ENCODE measurements at regions not wholly inside any gene's neighbourhood (a gene's known extent, or its start where the extent isn't known, plus 50 kb on each side); places are given as distances from the start of the nearest gene placed in this dataset.
"Not testable (repeated sequence)": the region's sequence is repeated elsewhere in the genome, so short reads cannot be mapped to it uniquely, and the experiment has no call there.

- TF ChIP-seq CTCF (conservative IDR thresholded peaks at IDR 0.05; ENCODE audit: control insufficient read depth, insufficient read depth, low read depth, low read length): no peak
- no peak overlapping the region for H3K4me3 ChIP-seq (ENCODE audit: control insufficient read depth, low read depth, low read length)
- DNase-seq (ENCODE audit: low read depth): no peak
Observed at GRCh38 chr6:149138699-149139294, 178.7 kb upstream of the TAB2 start.

- no peak overlapping the region for H3K4me3 ChIP-seq (ENCODE audit: control insufficient read depth, low read depth, low read length)
- no peak for TF ChIP-seq CTCF (conservative IDR thresholded peaks at IDR 0.05; ENCODE audit: control insufficient read depth, insufficient read depth, low read depth, low read length)
- no peak for DNase-seq (ENCODE audit: low read depth)
Observed at GRCh38 chr6:149139782-149140136, 177.8 kb upstream of the TAB2 start.

GRCh38 chr6:149140137-149140909 lies 177.2 kb upstream of the TAB2 start:
- no peak overlapping the region for H3K4me3 ChIP-seq (ENCODE audit: control insufficient read depth, low read depth, low read length)
- no peak for TF ChIP-seq CTCF (conservative IDR thresholded peaks at IDR 0.05; ENCODE audit: control insufficient read depth, insufficient read depth, low read depth, low read length)
- no peak for DNase-seq (ENCODE audit: low read depth)

- no peak for DNase-seq (ENCODE audit: low read depth)
- TF ChIP-seq CTCF (conservative IDR thresholded peaks at IDR 0.05; ENCODE audit: control insufficient read depth, insufficient read depth, low read depth, low read length): no peak
- H3K4me3 ChIP-seq (ENCODE audit: control insufficient read depth, low read depth, low read length): no peak overlapping the region
Observed at GRCh38 chr6:149140910-149141290, 176.6 kb upstream of the TAB2 start.

- DNase-seq (ENCODE audit: low read depth): no peak
- H3K4me3 ChIP-seq (ENCODE audit: control insufficient read depth, low read depth, low read length): no peak overlapping the region
- no peak for TF ChIP-seq CTCF (conservative IDR thresholded peaks at IDR 0.05; ENCODE audit: control insufficient read depth, insufficient read depth, low read depth, low read length)
Observed at GRCh38 chr6:149142924-149143429, 174.5 kb upstream of the TAB2 start.

- DNase-seq (ENCODE audit: low read depth); H3K4me3 ChIP-seq (ENCODE audit: control insufficient read depth, low read depth, low read length): not testable (repeated sequence)
Observed at GRCh38 chr6:149145800-149146199, 171.7 kb upstream of the TAB2 start.

- no peak overlapping the region for H3K4me3 ChIP-seq (ENCODE audit: control insufficient read depth, low read depth, low read length)
- no peak for DNase-seq (ENCODE audit: low read depth)
- TF ChIP-seq CTCF (conservative IDR thresholded peaks at IDR 0.05; ENCODE audit: control insufficient read depth, insufficient read depth, low read depth, low read length): no peak
Observed at GRCh38 chr6:149147195-149147594, 170.3 kb upstream of the TAB2 start.
